ENCODE measurements at regions not wholly inside any gene's neighbourhood (a gene's known extent, or its start where the extent isn't known, plus 50 kb on each side); places are given as distances from the start of the nearest gene placed in this dataset.

DNA sequence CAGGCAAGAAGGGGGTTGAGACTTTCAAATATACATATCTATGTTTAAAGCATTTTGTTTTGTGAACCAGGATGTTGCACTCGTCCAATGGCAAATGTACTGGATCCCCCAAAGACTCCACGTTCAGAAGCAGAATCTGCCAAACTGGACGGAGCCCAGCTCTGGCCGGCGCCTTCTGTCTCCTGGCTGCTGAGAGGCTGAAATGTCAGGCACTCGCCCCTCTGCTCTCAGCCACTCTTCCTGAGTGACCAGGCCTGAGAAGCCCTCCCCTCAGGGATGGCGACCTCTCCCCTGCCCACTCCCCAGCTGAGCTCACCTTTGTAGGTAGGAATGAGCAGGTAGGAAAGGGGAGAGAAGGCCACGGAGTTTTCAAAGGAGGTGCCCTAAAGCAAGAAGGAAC is 187.5 kb upstream of the FOXF1 start:
- no peak for TF ChIP-seq POLR2AphosphoS5 (IDR thresholded peaks at IDR 0.05; ENCODE audit: low read depth, low read length)
- no peak for TF ChIP-seq POLR2A (IDR thresholded peaks at IDR 0.05; ENCODE audit: low read depth, low read length)
